Activated CD8-positive, alpha-beta memory T cell treated with anti-CD3 and anti-CD28 coated beads for 36 hours (primary cell): ENCODE measurements at regions not wholly inside any gene's neighbourhood (a gene's known extent, or its start where the extent isn't known, plus 50 kb on each side); places are given as distances from the start of the nearest gene placed in this dataset.

Source experiments
- CTCF ChIA-PET: fragments of 350-600 bp; sonication (Branson Sonifier 250); formaldehyde crosslinking; loops from one replicate; lab custom pipeline; 2021; ENCODE audit warnings: antibody characterized with exemption; lab: Charles Lee
- POLR2A ChIA-PET: fragments of 350-600 bp; sonication (Branson Sonifier 250); formaldehyde crosslinking; loops from one replicate; lab custom pipeline; 2021; ENCODE audit warnings: antibody characterized with exemption; lab: Charles Lee

DNA sequence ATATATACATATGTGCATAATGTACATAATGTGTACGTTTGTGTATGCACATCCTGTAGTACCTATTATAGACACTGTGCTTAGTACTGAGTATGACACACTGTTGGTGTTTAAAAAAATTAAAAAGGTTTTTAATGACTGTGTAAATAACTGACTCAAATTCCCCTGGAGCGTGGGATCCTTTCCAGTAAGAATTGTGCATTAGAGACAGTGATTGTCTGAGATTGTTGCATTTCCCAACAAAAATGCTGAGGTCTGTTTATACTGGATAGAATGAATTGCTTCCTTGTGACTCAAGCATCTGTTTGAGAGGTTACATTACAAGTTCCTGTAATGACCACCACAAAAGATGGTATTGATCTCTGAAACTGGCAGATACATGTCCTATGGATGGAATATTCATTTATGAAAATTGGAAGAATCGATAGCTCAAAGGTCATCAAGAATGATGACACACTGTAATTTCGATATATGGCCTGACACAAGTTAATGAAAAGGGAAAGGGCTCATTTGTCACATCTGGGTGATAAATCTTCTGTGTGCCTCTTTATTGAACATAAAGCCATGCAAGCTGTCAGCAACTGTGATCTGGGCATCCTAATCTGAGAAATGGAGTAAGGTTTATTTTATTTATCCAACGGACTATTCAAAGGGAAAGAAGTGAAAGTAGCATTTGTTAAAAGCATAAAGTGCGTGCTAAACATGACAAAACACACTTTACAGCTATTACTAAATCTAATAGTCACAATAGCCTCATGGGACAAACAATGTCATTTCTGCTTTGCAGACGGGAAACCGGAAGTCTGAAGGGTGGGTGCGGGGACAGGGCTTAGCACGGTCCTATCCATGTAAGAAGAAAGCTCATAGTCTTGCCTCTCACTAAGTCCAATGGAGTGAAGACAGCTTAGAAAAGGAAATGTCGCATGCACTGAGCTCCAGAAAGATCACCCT is 228.8 kb downstream of the CDH11 start:
- ChIA-PET POLR2A (no interaction called here), CTCF (no interaction called here)

- ChIA-PET POLR2A (no interaction called here), CTCF (no interaction called here)
Observed at GRCh38 chr16:64889446-64889845, 232.4 kb downstream of the CDH11 start.

- CTCF ChIA-PET: no interaction called here
- POLR2A ChIA-PET: no interaction called here
Observed at GRCh38 chr16:64887651-64888050, 234.2 kb downstream of the CDH11 start.

GRCh38 chr16:64882078-64882784 is 239.6 kb downstream of the CDH11 start:
- ChIA-PET POLR2A (no interaction called here), CTCF (no interaction called here)

- ChIA-PET POLR2A (no interaction called here), CTCF (no interaction called here)
Observed at GRCh38 chr16:64880994-64881393, 240.9 kb downstream of the CDH11 start.

GRCh38 chr16:64880006-64880405 is 241.9 kb downstream of the CDH11 start:
- ChIA-PET POLR2A (no interaction called here), CTCF (no interaction called here)

- POLR2A ChIA-PET: no interaction called here
- CTCF ChIA-PET: no interaction called here
Observed at GRCh38 chr16:64878940-64879339, 242.9 kb downstream of the CDH11 start.

DNA sequence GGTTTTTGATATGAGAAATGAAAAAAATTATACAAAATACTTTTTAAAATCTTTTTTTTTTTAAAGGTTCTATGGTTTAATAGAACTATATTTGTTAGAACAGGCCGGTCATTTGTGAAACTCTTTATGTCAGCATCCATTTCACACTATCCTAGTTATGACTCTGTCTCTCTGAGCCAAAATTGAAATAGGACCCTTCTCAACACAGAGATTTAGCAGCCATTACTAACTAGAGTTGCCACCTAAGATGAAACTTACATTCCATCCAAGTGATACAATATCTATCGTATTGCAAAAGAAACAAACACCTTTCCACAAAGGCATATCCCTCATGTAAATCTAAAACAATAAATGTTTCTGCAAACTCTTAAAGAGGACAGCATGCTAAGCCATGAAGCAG is 249.8 kb downstream of the CDH11 start:
- ChIA-PET CTCF (no interaction called here), POLR2A (no interaction called here)

GRCh38 chr16:64870859-64871258 is 251.0 kb downstream of the CDH11 start:
- ChIA-PET CTCF (no interaction called here), POLR2A (no interaction called here)

GRCh38 chr16:64869781-64870180 is 252.1 kb downstream of the CDH11 start:
- ChIA-PET CTCF (no interaction called here), POLR2A (no interaction called here)

GRCh38 chr16:64866021-64866420 is 255.8 kb downstream of the CDH11 start:
- POLR2A ChIA-PET: no interaction called here

DNA sequence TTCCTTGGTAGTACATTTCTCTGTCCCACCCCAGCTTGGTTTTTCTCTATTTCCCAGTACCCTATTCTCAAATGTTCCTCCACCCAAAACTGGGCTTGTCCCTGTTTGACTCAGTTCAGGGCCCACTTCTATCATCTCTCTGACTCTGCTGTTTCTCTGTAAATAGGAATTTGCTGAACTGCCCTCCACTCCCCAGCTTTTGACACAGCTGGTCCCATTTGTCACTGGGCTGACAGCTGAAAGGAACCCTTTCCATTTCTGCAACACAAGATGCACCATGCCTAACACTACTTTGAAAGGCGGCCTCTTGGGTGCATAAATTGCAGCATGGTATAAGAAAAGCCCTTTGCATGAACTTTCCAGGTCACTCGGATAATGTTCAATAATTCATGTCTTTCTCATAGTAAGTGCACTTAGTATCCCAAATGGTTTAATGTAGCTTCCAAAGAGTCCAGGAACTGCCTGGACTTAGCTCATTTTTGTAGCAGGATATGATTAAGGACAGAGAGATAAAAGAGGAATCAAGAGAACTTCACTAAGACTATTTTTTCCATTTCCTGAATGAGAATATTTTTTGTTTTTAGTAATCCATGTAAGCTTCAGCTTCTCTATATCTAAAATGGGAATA is 256.7 kb downstream of the CDH11 start:
- ChIA-PET CTCF (no interaction called here), POLR2A (no interaction called here)

More at GRCh38 chr16:64866021-64866420, 255.8 kb downstream of the CDH11 start:
- CTCF ChIA-PET: no interaction called here

- ChIA-PET CTCF (no interaction called here), POLR2A (no interaction called here)
Observed at GRCh38 chr16:64864232-64864809, 257.5 kb downstream of the CDH11 start.

DNA sequence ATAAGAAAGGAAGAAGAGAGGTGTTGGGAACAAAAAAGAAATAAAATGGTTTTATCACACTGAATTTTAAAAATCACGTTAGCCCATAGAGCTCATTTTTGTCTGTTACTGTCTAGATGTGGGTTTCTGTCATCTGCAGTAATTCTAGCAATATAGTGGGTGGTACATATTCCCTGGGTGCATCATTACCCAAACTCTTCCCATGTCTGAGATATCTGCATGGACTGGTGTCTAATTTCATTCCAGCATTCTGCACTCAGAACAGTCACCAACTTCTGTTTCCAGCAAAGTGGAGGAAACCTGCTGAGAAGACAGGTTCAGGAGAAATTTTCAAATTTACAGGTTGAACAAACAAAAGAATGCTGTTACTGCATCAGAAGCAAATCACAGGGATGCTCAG is 263.8 kb downstream of the CDH11 start:
- ChIA-PET CTCF (no interaction called here), POLR2A (no interaction called here)

DNA sequence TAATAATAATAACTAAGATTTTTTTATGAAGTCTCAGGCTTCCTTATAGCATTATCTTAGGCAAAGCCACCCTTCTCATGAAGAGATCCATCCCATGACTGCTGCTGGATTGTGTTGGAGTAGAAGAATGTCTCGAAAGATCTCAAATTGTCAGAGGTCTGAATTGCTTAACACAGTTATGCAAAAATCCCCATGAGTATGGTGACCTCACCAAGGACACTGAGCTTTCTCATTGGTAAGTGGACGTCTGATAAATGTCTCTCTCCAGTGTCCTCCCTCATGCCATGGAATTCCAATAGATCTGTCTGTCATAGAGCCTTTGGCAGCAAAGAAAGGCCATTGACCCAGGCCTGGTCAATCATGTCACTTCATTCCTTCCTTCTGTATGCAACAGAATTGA is 264.5 kb downstream of the CDH11 start:
- ChIA-PET CTCF (no interaction called here), POLR2A (no interaction called here)

GRCh38 chr16:64853551-64853950 is 268.3 kb downstream of the CDH11 start:
- ChIA-PET CTCF (no interaction called here), POLR2A (no interaction called here)

DNA sequence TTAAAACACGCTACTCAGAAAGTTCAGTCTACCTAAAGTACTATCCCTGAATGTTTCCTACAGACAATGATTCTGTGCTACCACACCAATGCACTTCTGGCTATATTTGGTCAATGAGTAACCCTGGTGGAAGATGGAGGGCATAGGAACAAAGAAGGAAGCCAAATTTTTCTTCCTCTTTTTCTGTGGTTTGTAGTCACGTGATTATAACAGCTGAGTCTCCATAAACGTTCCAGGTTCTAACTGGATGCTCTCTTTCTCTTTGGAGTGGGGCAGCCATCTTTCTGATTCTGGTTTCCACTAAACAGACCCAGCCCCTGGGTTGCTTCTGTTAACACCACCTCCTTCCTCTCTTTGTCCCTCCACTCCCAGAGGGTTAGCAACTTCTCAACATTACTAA is 274.9 kb downstream of the CDH11 start:
- ChIA-PET CTCF (no interaction called here), POLR2A (no interaction called here)

GRCh38 chr16:64845071-64845470 is 276.8 kb downstream of the CDH11 start:
- POLR2A ChIA-PET: no interaction called here
- CTCF ChIA-PET: no interaction called here

- ChIA-PET CTCF (no interaction called here), POLR2A (no interaction called here)
Observed at GRCh38 chr16:64841482-64841881, 280.4 kb downstream of the CDH11 start.

- POLR2A ChIA-PET: no interaction called here
- CTCF ChIA-PET: no interaction called here
Observed at GRCh38 chr16:64841071-64841470, 280.8 kb downstream of the CDH11 start.
